H1 (cell line): ENCODE measurements at regions not wholly inside any gene's neighbourhood (a gene's known extent, or its start where the extent isn't known, plus 50 kb on each side); places are given as distances from the start of the nearest gene placed in this dataset.
A peak's percentile ranks its signal among the peaks of the same experiment; 100 is the strongest.

ENCODE experiments used
- ATF2 ChIP-seq: IDR thresholded peaks from 2 replicates; pipeline ENCODE4 v1.6.1; 2012; ENCODE audit warnings: low read length, inconsistent platforms
- ATF3 ChIP-seq: IDR thresholded peaks from 2 replicates; pipeline ENCODE4 v1.6.1; 2011; ENCODE audit warnings: low read depth, mild to moderate bottlenecking, low read length; ENCODE audit not compliant: insufficient read depth
- BACH1 ChIP-seq: IDR thresholded peaks from 2 replicates; pipeline ENCODE4 v1.6.1; 2012; ENCODE audit warnings: low read length, improper control_type of control experiment
- EP300 ChIP-seq, 2 experiments: IDR thresholded peaks; 1 replicate in 1 of 2; 2 replicates in 1 of 2; pipeline ENCODE4 v1.6.1; 2011 to 2012; ENCODE audit warnings: low read depth in 2 of 2, low read length in 2 of 2, mild to moderate bottlenecking in 2 of 2, borderline replicate concordance in 1 of 2, inconsistent platforms in 1 of 2, moderate library complexity in 1 of 2
- EZH2 ChIP-seq: fragments of 200-600 bp; sonication (generic); IDR thresholded peaks from 2 replicates; pipeline ENCODE4 v1.7.1; 2012; ENCODE audit warnings: low read depth, mild to moderate bottlenecking, moderate library complexity, low read length, inconsistent platforms; ENCODE audit not compliant: severe bottlenecking
- HDAC6 ChIP-seq: IDR thresholded peaks from one replicate; pipeline ENCODE4 v1.7.1; 2012; ENCODE audit warnings: low read depth, mild to moderate bottlenecking, inconsistent platforms, low read length, moderate library complexity
- JUN ChIP-seq: IDR thresholded peaks from 2 replicates; pipeline ENCODE4 v1.6.1; 2011; ENCODE audit warnings: low read depth, mild to moderate bottlenecking, improper control_type of control experiment, low read length
- JUND ChIP-seq: IDR thresholded peaks from 2 replicates; pipeline ENCODE4 v1.6.1; 2011; ENCODE audit warnings: mild to moderate bottlenecking, improper control_type of control experiment, low read length
- MAX ChIP-seq: IDR thresholded peaks from 2 replicates; pipeline ENCODE4 v1.6.1; 2012; ENCODE audit warnings: inconsistent platforms
- POU5F1 ChIP-seq: IDR thresholded peaks from 2 replicates; pipeline ENCODE4 v1.6.1; 2011; ENCODE audit warnings: low read depth, mild to moderate bottlenecking, low read length, moderate library complexity
- RAD21 ChIP-seq, 2 experiments: IDR thresholded peaks in 1 of 2; conservative IDR thresholded peaks in 1 of 2; 2 replicates each; pipeline ENCODE4 v1.6.1; 2011; ENCODE audit warnings: low read depth in 2 of 2, low read length in 2 of 2, improper control_type of control experiment in 1 of 2, inconsistent platforms in 1 of 2, mild to moderate bottlenecking in 1 of 2, moderate library complexity in 1 of 2
- RFX5 ChIP-seq: IDR thresholded peaks from 2 replicates; pipeline ENCODE4 v1.6.1; 2011; ENCODE audit warnings: low read depth, low read length, improper control_type of control experiment, borderline replicate concordance
- TAF1 ChIP-seq: IDR thresholded peaks from 2 replicates; pipeline ENCODE4 v1.6.1; 2011; ENCODE audit warnings: mild to moderate bottlenecking, low read depth, low read length
- TBP ChIP-seq: IDR thresholded peaks from 2 replicates; pipeline ENCODE4 v1.6.1; 2011; ENCODE audit warnings: low read depth, low read length, improper control_type of control experiment
- TEAD4 ChIP-seq: IDR thresholded peaks from 2 replicates; pipeline ENCODE4 v1.6.1; 2012; ENCODE audit warnings: low read depth, low read length, inconsistent platforms, mixed read lengths
- YY1 ChIP-seq: IDR thresholded peaks from 2 replicates; pipeline ENCODE4 v1.6.1; 2011; ENCODE audit warnings: low read depth, mild to moderate bottlenecking, low read length
- ZNF274 ChIP-seq: IDR thresholded peaks from 2 replicates; pipeline ENCODE4 v1.7.0; 2012; ENCODE audit warnings: low read length, borderline replicate concordance; ENCODE audit errors: extremely low read depth

- TF ChIP-seq TEAD4 (peak; percentile 95), RFX5 (no peak), TBP (no peak), JUN (no peak), JUND (peak; percentile 58; the same call in 1 of the 2 replicates), YY1 (0 out of 2 replicates have a peak, but pooled peaks have one; percentile 13), ZNF274 (no peak), POU5F1 (peak; percentile 98), MAX (no peak), EP300 (IDR thresholded peaks at IDR 0.05; ENCODE audit: borderline replicate concordance in 1 of 2, low read depth in 2 of 2, low read length in 2 of 2) (no peak), ATF3 (no peak), RAD21 (IDR thresholded peaks at IDR 0.05 in 1 of 2, conservative IDR thresholded peaks at IDR 0.05 in 1 of 2; ENCODE audit: low read depth in 2 of 2, low read length in 2 of 2) (peak in 1 of 2 experiments; percentile 3; a peak in 2 of 4 replicates), EZH2 (no peak), BACH1 (no peak), ATF2 (peak; percentile 43; the same call in 1 of the 2 replicates), TAF1 (no peak), HDAC6 (no peak)
Observed at GRCh38 chr6:140436023-140436811, 1061.8 kb upstream of the CITED2 start (continued).
